Amniotic stem cell (primary cell): ENCODE measurements at regions not wholly inside any gene's neighbourhood (a gene's known extent, or its start where the extent isn't known, plus 50 kb on each side); places are given as distances from the start of the nearest gene placed in this dataset.
"Not testable (repeated sequence)": the region's sequence is repeated elsewhere in the genome, so short reads cannot be mapped to it uniquely, and the experiment has no call there.

Experiments
- DNase-seq: peaks from one replicate; lab custom pipeline; 2025; lab: John Stamatoyannopoulos, UW

DNA sequence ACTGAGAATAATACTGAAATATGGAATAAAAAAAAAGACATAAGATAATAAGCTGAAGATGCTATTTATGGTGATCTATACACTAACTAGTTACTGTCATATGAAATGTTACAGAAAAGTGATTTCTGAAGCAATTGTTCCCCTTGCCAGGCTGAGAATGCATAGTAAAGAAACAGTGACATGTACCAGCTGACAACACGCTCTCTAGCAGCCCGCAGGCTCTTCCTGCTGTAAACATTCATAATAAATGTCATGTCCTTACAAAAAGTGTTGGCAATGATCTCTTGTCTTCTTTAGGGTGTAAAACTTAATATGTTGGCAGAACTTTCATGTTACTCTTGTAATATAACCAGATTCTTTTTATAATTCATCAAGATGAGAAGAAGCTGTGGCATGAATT lies 1171.3 kb downstream of the DSC3 start:
- DNase-seq, result no peak

- DNase-seq, result no peak
These were observed 1179.7 kb downstream of the DSC3 start for GRCh38 chr18:29862824-29863223.

DNA sequence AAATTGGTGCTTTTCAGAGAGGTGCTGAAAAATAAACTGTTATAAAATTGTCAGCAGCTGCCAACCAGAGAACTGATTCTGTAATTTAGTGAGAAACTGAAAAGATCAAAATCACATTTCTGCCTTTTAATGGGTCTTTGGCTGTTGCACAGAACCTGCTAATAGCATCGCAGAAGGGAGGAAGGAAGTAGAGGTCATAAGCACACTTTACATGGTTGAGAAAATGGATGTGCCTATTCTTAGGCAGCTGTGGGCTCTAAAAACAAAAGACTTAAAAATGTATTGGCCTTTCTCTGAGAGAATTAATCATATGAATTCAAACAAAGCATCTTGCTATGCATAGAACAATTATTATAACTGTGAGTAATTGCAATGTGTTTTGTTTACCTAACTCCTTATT lies 1186.9 kb downstream of the DSC3 start:
- DNase-seq, result no peak

- DNase-seq, result no peak
These were observed 1189.4 kb downstream of the DSC3 start for GRCh38 chr18:29853126-29853525.

DNA sequence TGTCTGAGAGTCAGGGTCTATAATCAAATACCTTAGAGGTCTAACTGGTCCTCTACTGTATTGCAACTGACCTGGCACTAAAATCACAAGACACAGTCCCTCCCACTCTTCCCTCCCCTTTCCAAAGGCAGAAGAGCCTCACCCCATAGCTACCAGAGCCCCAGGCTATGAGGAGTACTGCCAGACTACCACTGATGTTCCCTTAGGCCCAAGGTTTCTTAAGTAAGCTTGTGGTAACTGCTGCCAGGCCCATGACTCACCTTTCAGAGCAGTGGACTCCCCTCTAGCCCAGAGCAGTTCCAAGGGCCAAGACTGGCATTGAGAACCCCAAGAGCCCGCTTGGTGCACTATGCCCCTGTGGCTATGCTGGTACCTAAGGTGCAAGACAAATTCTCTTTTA lies 1193.4 kb downstream of the DSC3 start:
- DNase-seq, result no peak

DNA sequence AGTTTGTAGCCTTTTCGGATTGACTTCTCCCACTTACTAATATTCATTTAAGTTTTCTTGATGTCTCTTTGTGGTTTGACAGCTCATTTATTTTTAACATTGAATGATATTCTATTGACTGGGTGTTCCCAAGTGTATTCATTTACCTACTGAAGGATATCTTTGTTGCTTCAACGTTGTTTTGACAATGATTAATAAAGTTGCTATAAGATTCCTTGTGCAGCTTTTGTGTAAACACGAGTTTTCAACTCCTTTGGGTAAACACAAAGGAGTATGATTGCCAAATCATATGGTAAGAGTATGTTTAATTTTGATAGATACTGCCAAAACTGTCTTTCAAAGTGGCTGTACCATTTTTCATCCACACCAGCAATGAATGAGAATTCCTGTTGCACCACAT lies 1200.9 kb downstream of the DSC3 start:
- DNase-seq, result no peak

DNA sequence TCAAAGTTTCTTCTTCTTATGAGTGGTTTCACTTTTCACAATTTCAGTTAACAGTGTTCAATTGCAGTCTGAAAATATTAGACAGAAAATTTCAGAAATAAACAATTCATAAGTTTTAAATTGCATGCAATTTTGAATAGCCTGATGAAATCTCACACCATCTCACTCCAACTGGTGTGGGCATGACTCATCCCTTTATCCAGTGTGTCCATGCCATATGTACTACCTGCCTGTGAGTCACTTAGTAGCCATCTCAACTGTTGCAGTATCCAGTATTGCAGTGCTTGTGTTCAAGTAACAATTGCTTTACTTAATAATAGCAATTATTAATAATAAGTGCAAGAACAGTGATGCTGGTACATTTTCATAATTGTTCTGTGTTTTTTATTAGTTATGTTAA lies 1202.5 kb downstream of the DSC3 start:
- no peak for DNase-seq

DNA sequence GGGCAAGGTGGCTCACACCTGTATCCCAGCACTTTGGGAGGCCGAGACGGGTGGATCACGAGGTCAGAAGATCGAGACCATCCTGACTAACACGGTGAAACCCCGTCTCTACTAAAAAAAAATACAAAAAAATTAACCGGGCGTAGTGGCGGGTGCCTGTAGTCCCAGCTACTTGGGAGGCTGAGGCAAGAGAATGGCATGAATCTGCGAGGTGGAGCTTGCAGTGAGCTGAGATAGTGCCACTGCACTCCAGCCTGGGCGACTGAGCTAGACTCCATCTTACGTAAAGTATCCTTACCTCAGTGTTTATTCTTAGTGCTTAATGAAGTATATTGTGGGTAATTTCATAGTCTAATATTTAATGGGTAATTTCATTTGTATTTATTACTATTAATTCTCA lies 1203.6 kb downstream of the DSC3 start:
- DNase-seq, result not testable (repeated sequence)

DNA sequence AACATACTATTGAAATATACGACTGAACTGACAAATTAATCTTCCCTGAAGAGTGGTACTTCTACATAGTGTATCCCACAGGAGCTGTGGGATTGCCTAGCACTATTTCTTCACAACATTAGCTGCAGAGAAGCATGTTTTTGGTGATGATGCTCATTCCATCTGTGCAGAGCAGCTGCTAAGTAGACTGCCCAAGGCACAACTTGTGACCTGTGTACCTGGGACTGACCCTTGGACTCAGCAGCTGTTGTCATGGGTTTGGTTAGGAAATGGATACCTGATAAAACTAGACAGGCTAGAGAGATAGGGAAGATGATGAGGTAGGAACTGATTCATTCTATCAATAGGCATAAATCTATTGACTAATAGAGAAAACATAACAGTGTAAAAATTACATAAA lies 1204.0 kb downstream of the DSC3 start:
- DNase-seq, result no peak

DNA sequence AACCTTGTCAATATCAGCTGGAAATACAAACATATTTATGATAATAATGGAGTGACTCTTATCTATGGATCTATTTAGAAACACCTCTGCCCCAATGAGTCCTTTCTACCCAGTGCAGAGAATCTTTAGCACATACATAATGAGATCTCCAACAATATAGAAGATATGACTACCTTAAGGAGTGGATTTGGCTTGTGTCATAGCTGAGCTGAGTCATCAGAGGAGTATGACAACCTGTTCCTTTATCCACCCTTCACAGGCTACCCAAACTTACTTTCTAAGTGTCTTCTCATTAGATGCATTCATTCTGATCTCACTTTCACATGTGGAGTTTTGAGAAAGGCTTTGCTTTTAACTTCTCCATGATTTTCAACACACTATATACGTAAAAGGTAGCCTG lies 1218.9 kb downstream of the DSC3 start:
- no peak for DNase-seq

- DNase-seq, result no peak
These were observed 1221.0 kb downstream of the DSC3 start for GRCh38 chr18:29821544-29821943.

- no peak for DNase-seq
These were observed 1231.0 kb downstream of the DSC3 start for GRCh38 chr18:29811519-29811918.

DNA sequence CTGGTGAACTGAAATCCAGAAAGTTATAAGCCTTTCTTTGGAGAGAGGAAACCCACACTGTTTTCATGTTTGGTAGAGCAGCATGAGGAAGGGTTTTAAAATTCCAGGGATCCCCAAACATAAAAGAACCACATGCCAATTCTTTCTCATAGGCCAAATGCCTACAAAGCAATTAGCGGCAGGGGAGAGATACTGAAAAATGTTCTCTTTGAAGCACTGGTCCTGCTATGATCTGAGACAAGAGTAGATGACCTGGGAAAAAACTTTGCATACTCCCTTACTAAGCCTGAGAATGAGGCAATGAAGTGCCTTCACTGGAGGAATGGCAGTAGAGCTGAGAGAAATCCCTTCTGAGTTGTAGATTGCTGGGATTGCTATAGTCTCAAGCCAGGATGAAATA lies 1261.7 kb downstream of the DSC3 start:
- DNase-seq, result no peak

DNA sequence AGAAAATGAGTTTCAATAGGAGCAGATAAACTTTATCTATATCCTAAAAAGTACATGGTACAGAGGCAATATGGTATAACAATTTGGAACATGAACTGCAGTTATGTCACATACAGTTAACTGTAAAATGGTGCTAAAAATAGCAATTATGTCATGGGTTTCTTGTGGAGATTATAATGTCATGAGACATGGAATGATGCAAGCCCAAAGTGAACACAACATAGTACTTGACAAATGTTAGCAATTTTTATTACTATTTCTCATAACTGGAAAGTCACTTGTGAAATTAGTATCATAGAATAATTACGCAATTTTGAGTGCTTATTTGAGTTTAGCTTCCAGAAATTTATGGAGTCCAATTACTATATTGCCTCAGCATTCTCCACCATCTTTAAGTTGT lies 1263.4 kb downstream of the DSC3 start:
- DNase-seq, result no peak

- DNase-seq, result no peak
These were observed 1289.2 kb downstream of the DSC3 start for GRCh38 chr18:29753379-29753778.

DNA sequence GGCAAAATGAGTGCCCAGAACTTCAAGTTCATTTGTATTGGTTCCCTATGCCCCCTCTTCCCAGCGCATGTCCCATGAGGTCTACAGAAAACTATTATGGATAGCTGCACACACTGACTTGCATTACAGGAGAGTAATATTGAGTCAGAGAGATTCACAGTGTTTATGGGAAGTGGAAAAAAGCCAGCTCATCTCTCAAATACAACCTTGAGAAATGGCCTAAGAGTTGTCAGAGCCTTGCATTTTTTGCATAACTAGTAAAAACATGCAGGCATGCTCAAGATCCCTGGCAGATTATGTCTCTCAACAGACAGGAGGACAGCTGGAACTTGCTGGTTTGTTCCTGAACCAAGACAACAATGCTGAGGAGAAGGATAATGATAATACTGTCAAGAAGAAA lies 1292.8 kb downstream of the DSC3 start:
- DNase-seq, result no peak

DNA sequence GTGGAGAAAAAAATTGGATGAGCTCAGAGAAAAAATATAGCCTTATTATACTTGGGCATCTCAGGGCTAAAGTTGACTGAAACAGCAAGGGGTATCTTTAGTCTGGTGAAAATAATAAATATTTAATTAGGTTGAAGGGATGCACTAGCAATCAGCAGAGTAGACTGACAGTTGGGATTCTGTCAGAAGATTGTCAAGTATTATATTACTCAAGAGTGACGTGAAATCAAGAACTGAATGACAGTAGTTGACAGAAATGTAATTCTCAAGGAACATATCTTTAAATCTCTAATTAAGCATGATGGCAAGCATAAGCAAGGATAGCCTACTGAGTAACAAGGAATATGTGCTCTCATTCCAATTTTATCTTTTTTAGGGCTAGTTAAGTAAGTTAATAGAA lies 1301.1 kb downstream of the DSC3 start:
- DNase-seq, result no peak

DNA sequence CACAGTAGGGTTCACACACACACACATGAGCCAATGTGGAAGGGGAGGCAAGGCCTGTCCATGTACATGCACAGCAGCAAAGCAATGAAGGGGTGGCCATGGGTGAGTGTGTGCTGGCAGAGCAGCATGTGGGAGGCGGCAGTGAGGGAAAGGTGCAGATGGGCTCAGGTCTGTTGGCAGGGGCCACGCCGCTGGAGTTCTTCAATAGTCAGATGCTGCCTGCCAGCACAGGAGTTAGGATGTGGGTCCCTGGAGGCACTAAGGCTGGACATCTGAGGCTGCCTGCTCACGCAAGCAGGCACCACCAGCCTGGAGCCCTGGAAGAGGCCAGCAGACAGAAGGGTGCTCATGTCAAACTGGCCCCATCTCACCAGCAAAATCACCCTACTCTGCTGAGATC lies 1304.9 kb downstream of the DSC3 start:
- DNase-seq, result no peak

DNA sequence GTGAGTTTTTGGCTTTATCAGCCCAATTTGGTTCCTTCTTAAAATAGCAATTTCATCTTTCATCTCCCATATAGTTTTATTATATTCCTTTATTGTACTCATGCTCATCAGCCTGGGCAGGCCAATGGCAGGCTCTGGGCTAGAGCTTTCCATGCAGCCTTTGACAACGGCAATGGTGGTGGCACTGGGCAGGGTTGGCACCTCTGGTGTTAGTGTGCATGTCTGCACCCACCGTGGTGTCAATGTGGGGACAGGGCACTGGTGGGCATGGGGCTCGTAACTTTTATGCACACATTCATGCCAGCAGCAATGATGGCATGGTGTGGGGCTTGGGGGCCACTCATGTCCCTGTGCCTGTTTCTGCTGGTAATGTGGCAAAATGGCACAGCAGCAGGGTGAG lies 1305.4 kb downstream of the DSC3 start:
- no peak for DNase-seq

DNA sequence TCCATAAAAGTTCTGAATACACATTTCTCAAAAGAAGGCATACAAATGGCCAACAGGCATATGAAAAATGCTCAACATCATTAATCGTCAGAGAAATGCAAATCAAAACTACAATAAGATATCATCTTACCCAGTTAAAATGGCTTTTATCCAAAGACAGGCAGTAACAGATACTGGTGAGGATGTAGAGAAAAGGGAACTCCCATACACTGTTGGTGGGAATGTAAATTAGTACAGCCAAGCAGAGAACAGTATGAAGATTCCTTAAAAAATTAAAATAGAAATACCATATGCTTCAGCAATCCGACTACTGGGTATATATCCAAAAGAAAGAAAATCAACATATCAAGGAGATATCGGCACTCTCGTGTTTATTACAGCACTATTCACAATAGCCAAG lies 1312.5 kb downstream of the DSC3 start:
- DNase-seq, result no peak

- no peak for DNase-seq
These were observed 1315.9 kb downstream of the DSC3 start for GRCh38 chr18:29726646-29727045.

- not testable (repeated sequence) for DNase-seq
These were observed 1319.1 kb downstream of the DSC3 start for GRCh38 chr18:29723486-29723885.

DNA sequence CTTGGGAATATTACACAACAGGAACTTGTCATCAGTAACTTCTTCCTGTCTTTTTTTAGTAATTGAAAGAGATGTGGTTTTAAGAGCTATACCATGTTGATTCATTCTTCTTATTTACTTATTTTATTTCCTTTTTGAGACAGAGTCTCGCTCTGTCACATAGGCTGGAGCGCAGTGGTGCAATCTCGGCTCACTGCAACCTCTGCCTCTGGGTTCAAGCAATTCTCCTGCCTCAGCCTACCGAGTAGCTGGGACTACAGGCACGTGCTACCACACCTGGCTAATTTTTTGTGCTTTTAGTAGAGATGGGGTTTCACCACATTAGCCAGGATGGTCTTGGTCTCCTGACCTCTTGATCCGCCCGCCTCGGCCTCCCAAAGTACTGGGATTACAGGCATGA lies 1326.6 kb downstream of the DSC3 start:
- not testable (repeated sequence) for DNase-seq

DNA sequence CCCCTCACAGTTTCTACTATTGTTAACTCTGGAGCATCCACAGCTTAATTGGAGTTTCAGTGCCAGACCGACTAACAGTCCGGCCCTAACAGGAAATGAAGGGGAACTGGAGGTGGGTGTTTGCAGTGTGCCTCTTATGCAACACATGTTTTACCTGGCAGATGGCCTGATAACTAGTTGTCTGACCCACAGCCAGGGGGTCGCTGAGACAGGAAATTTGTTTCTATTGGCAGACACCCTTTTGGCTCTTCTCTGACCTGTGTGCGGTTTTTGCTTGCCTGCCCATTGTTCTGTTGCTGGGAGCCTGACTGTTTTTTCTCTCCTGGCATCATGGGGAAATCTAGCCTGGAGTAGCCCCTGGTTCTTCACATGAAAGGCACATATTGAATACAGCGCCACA lies 1329.8 kb downstream of the DSC3 start:
- DNase-seq, result no peak

- DNase-seq, result no peak
These were observed 1330.6 kb downstream of the DSC3 start for GRCh38 chr18:29711932-29712331.
